ENCODE measurements at regions not wholly inside any gene's neighbourhood (a gene's known extent, or its start where the extent isn't known, plus 50 kb on each side); places are given as distances from the start of the nearest gene placed in this dataset.

DNA sequence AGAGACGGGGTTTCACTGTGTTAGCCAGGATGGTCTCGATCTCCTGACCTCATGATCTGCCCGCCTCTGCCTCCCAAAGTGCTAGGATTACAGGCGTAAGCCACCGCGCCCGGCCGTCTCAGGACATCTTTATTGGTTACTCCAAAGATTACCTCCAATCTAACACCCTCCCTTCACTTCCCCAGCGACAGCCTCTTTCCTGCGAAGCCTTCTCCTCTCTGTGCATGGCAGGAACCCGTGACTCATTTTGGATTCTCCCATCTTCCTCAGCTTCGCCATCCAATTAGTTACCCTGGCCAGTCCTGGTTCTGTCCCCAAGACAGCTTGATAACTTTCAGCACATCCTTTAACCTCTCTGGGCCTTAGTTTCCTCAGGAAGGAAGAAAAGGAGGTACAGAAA lies 51.3 kb upstream of the TOX2 start:
- no peak for TF ChIP-seq CTCF (conservative IDR thresholded peaks at IDR 0.05; ENCODE audit: low read depth in 2 of 2)
- TF ChIP-seq, protein P1, sequence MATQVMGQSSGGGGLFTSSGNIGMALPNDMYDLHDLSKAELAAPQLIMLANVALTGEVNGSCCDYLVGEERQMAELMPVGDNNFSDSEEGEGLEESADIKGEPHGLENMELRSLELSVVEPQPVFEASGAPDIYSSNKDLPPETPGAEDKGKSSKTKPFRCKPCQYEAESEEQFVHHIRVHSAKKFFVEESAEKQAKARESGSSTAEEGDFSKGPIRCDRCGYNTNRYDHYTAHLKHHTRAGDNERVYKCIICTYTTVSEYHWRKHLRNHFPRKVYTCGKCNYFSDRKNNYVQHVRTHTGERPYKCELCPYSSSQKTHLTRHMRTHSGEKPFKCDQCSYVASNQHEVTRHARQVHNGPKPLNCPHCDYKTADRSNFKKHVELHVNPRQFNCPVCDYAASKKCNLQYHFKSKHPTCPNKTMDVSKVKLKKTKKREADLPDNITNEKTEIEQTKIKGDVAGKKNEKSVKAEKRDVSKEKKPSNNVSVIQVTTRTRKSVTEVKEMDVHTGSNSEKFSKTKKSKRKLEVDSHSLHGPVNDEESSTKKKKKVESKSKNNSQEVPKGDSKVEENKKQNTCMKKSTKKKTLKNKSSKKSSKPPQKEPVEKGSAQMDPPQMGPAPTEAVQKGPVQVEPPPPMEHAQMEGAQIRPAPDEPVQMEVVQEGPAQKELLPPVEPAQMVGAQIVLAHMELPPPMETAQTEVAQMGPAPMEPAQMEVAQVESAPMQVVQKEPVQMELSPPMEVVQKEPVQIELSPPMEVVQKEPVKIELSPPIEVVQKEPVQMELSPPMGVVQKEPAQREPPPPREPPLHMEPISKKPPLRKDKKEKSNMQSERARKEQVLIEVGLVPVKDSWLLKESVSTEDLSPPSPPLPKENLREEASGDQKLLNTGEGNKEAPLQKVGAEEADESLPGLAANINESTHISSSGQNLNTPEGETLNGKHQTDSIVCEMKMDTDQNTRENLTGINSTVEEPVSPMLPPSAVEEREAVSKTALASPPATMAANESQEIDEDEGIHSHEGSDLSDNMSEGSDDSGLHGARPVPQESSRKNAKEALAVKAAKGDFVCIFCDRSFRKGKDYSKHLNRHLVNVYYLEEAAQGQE (IDR thresholded peaks at IDR 0.05; ENCODE audit: unreplicated experiment): no peak
- TF ChIP-seq, protein P2, sequence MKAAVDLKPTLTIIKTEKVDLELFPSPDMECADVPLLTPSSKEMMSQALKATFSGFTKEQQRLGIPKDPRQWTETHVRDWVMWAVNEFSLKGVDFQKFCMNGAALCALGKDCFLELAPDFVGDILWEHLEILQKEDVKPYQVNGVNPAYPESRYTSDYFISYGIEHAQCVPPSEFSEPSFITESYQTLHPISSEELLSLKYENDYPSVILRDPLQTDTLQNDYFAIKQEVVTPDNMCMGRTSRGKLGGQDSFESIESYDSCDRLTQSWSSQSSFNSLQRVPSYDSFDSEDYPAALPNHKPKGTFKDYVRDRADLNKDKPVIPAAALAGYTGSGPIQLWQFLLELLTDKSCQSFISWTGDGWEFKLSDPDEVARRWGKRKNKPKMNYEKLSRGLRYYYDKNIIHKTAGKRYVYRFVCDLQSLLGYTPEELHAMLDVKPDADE (IDR thresholded peaks at IDR 0.05): no peak
